ENCODE measurements at regions not wholly inside any gene's neighbourhood (a gene's known extent, or its start where the extent isn't known, plus 50 kb on each side); places are given as distances from the start of the nearest gene placed in this dataset.
"Not testable (repeated sequence)": the region's sequence is repeated elsewhere in the genome, so short reads cannot be mapped to it uniquely, and the experiment has no call there.

DNA sequence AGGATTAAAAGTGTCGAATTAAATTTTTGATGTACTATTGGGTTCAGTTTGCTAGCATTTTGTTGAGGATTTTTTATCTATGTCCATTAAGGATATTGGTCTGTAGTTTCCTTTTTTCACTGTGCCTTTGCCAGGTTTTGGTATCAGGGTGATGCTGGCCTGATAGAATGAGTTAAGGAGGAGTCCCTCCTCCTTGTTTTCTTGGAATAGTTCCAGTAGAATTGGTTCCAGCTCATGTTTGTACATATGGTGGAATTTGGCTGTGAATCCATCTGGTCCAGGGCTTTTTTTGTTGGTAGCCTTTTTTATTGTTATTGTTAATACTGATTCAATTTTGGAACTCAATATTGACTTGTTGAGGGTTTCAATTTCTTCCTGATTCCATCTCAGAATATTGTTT lies 141.8 kb downstream of the SIM1 start:
- no peak overlapping the region for H3K27ac ChIP-seq
- H3K4me3 ChIP-seq: no peak overlapping the region
- 20 to 100% (median 73%) methylated on average over 1 of the region's 1 CpG; no CpG with 5 or more reads in 4 of the 10 experiments for WGBS, 10 experiments
- in situ Hi-C loops (cut with MboI; ENCODE audit: low pct_unique_long_range_greater_than_20kb in 2 of 9, low sequenced_read_pairs in 9 of 9, unreplicated experiment in 9 of 9): no loop called here
- no peaks in the 10 kb centered on the region for H3K4me1 ChIP-seq (replicated peaks in 1 of 2)
- no peak for ATAC-seq (replicated peaks in 6 of 8)

DNA sequence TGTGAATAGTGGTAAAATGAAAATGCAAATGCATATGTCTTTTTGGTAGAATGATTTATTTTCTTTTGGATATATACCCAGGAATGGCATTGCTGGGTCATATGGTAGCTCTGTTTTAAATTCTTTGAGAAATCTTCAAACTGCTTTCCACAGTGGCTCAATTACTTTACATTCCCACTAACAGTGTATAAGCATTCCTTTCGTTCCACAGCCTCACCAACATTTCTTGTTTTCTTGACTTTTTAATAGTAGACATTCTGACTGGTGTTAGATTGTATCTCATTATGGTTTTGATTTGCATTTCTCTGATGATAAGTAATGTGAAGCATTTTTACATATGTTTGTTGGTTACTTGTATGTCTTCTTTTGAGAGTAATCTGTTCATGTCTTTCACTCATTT lies 144.0 kb downstream of the SIM1 start:
- H3K27ac ChIP-seq: no peak overlapping the region
- WGBS, 10 experiments: 40 to 100% (median 75%) methylated on average over 1 of the region's 1 CpG; no CpG with 5 or more reads in 1 of the 10 experiments
- in situ Hi-C loops (cut with MboI; ENCODE audit: low pct_unique_long_range_greater_than_20kb in 2 of 9, low sequenced_read_pairs in 9 of 9, unreplicated experiment in 9 of 9): no loop called here
- H3K4me1 ChIP-seq (replicated peaks in 1 of 2): no peaks in the 10 kb centered on the region
- no peak overlapping the region for H3K4me3 ChIP-seq
- ATAC-seq (replicated peaks in 6 of 8): no peak

DNA sequence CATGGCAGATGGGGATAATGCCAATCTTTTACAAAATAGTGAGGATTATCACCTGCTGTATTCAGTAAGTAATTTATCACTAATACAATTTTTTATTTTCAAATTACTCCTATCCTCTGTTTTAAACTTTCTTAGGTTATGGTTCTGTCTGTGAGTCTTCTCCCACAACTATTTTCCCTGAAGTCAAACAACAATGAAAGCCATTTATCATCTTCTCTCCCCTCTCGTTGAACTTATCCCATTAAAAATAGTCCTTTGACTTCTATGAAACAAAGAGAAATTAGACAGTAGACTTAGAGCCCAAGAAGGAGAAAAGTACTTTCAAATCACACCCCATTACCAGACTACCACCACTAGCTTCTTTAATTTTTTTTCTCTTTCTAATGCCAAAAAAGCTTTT lies 147.7 kb downstream of the SIM1 start:
- no peak for ATAC-seq (replicated peaks in 6 of 8)
- 0 to 78% (median 38%) methylated on average over 1 of the region's 1 CpG; no CpG with 5 or more reads in 3 of the 10 experiments for WGBS, 10 experiments

DNA sequence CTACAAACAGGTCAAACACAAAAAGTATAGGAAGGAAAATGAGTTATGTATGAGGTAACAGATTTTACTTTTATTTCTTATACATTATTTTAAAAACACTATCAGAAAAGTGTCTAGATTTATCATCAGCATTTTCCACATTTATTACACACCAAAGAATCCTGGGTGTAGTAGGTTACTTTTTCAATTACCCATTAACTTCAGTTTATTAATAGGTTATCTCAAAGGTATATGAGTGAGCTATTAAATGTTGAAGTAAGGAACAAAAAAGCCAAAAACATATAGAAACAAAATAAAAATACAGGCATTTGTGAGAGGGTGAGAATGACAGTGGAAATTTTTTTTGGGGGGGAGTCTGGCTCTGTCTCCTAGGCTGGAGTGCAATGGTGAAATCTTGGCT lies 150.5 kb downstream of the SIM1 start:
- no peak for ATAC-seq (replicated peaks in 6 of 8)
- Histone ChIP-seq H3K4me1 (replicated peaks in 1 of 2) (no peaks in the 10 kb centered on the region), H3K4me3 (no peak overlapping the region), H3K27ac (no peak overlapping the region)
- in situ Hi-C loops (cut with MboI; ENCODE audit: low pct_unique_long_range_greater_than_20kb in 2 of 9, low sequenced_read_pairs in 9 of 9, unreplicated experiment in 9 of 9): no loop called here

More for the DNA sequence above, 147.7 kb downstream of the SIM1 start:
- Histone ChIP-seq H3K4me3 (no peak overlapping the region), H3K27ac (no peak overlapping the region), H3K4me1 (replicated peaks in 1 of 2) (no peaks in the 10 kb centered on the region)
- in situ Hi-C loops (cut with MboI; ENCODE audit: low pct_unique_long_range_greater_than_20kb in 2 of 9, low sequenced_read_pairs in 9 of 9, unreplicated experiment in 9 of 9): no loop called here

DNA sequence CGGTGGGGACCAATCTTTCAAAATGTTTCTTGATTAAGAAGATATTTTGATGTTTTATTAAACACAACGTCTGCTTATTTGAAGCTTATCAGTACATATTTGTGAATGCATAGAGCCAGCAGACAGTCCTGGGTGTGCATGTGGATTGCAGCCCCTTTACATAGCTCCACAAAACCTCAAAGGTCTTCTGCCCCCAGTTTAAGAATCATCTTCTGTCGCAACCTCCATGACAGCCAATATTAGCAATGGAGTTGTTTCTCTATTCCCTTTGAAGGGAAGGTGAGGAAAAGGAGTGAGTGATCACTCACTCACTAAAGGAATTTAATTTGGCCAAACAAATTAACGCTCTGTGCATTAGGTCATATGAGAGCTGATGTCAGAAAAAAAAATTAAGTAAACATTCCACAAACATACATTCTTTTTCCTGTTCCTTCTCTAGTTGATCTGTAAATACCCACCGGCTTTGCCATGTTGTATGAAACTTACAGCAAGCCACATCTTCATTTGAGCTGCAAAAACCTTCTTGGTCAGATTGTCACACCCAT lies 152.9 kb downstream of the SIM1 start:
- no peak for ATAC-seq (replicated peaks in 6 of 8)
- Histone ChIP-seq H3K27ac (no peak overlapping the region), H3K4me3 (no peak overlapping the region), H3K4me1 (replicated peaks in 1 of 2) (no peaks in the 10 kb centered on the region)
- in situ Hi-C loops (cut with MboI; ENCODE audit: low pct_unique_long_range_greater_than_20kb in 2 of 9, low sequenced_read_pairs in 9 of 9, unreplicated experiment in 9 of 9): no loop called here
- 27 to 89% (median 74%) methylated on average over 2 to 5 of the region's 5 CpGs for WGBS, 10 experiments

DNA sequence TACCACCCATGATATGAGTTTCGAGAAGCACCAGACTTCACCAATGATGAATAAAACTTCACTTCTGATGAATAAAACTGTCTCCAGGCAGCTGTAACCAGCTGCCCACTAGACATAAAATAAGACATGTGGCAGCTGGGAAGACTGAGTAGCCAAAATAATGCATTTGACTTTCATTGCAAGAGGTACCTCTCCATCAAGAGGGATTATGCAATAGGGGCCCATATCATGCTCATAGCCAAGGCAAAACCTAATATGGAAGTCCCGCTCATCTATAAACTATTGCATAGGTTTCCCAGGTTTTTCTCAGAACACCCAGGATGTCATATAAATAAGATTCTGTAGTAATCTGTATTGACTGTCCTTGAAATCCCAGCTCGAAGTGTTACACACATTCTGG lies 155.5 kb downstream of the SIM1 start:
- H3K27ac ChIP-seq: no peak overlapping the region
- ATAC-seq (replicated peaks in 6 of 8): no peak
- no peaks in the 10 kb centered on the region for H3K4me1 ChIP-seq (replicated peaks in 1 of 2)
- 75 to 96% (median 91%) methylated on average over 1 to 3 of the region's 3 CpGs for WGBS, 10 experiments
- in situ Hi-C loops (cut with MboI; ENCODE audit: low pct_unique_long_range_greater_than_20kb in 2 of 9, low sequenced_read_pairs in 9 of 9, unreplicated experiment in 9 of 9): no loop called here
- no peak overlapping the region for H3K4me3 ChIP-seq

DNA sequence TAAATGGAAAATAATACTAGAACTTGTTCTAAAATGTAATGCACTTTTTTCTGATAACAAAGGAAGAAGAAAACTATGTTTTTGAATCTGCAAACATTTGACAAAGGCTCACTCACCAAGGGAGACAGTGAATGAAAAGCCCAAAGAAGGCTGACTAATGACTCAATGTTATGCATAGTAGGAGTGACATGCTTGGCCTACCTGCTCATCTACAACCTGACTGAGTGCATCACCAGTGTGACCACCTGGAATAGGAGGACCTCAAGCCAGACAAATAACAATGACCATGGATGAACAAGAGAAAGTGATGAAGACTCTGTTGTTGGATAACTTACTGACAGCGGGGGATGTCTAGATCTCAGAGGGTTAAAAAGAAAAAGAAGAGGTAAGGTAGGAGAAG lies 157.2 kb downstream of the SIM1 start:
- no peak overlapping the region for H3K4me3 ChIP-seq
- 71 to 100% (median 100%) methylated on average over 1 of the region's 1 CpG; no CpG with 5 or more reads in 4 of the 10 experiments for WGBS, 10 experiments
- in situ Hi-C loops (cut with MboI; ENCODE audit: low pct_unique_long_range_greater_than_20kb in 2 of 9, low sequenced_read_pairs in 9 of 9, unreplicated experiment in 9 of 9): no loop called here
- no peaks in the 10 kb centered on the region for H3K4me1 ChIP-seq (replicated peaks in 1 of 2)
- H3K27ac ChIP-seq: no peak overlapping the region
- no peak for ATAC-seq (replicated peaks in 6 of 8)

DNA sequence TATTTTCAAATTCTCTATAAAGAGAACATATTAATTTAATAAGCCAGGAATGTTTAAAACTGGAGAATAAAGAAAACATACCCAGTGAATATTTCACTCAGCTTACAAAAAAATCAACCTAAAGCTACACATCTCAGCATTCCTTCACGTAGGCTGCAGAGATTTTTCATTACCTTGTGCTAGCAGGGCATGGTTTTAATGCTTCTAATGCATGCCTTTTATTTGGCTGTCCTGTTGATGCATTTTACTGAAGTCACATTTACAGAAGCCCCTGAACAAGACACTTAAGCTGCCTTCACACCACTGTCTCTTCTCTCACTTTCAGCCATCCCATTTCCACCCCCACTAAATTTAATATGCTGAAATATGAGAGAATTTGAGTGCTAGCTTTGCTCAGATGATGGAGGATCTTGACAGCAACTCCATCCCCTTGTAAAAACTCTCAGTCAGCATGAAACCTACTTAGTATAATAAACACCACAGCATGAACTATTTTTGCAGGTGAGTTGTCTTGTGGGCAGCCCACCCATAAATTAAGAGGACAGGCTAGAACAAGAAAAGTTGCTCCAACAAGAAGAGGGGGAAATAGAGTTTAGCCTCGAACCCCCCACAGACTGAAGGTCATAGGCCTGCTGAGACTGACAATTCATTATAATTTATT lies 159.4 kb downstream of the SIM1 start:
- no peak for ATAC-seq (replicated peaks in 6 of 8)
- Histone ChIP-seq H3K4me1 (replicated peaks in 1 of 2) (no peaks in the 10 kb centered on the region), H3K4me3 (no peak overlapping the region), H3K27ac (no peak overlapping the region)
- in situ Hi-C loops (cut with MboI; ENCODE audit: low pct_unique_long_range_greater_than_20kb in 2 of 9, low sequenced_read_pairs in 9 of 9, unreplicated experiment in 9 of 9): no loop called here
- 20 to 100% (median 67%) methylated on average over 1 to 2 of the region's 2 CpGs; no CpG with 5 or more reads in 4 of the 10 experiments for WGBS, 10 experiments

DNA sequence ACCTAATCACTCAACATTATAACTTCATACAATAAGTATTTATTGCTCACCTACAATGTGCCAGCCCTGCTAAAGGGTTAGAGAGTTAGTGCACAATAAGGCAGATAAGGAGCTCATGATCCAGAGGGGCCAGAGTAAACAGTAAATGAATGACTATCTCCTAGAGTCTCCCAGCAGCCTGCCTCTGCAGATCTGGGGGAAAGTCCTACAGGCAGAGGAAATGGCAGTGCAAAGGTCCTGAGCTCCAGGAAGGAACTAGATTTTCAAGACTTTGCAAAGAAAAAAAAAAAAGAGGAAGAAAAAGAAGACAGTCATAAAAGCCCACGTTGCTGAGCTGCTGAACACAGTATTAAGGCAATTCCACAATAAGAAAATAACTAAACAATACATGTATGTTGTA lies 160.1 kb downstream of the SIM1 start:
- H3K4me1 ChIP-seq (replicated peaks in 1 of 2): no peaks in the 10 kb centered on the region
- H3K4me3 ChIP-seq: no peak overlapping the region
- in situ Hi-C loops (cut with MboI; ENCODE audit: low pct_unique_long_range_greater_than_20kb in 2 of 9, low sequenced_read_pairs in 9 of 9, unreplicated experiment in 9 of 9): no loop called here
- 22 to 100% (median 44%) methylated on average over 1 of the region's 1 CpG; no CpG with 5 or more reads in 2 of the 10 experiments for WGBS, 10 experiments
- no peak for ATAC-seq (replicated peaks in 6 of 8)
- H3K27ac ChIP-seq: no peak overlapping the region

DNA sequence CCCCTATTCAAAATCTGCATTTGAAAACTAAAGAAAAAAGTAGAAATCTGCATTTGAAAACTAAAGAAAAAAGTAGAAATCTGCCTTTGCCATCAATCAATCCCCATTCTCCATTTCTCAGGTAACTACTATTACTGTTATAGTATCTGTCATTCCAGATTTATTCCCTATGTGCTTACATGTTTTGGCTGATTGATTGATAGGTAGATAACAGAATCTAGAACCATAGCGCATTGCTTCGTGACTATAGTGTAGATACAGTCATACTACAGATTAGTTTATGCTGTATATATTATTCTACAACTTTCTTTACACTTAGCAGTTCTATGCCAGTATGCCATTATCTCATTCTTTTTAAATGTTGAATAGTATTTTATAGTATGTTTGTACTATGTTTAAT lies 163.0 kb downstream of the SIM1 start:
- no peaks in the 10 kb centered on the region for H3K4me1 ChIP-seq (replicated peaks in 1 of 2)
- no peak overlapping the region for H3K4me3 ChIP-seq
- ATAC-seq (replicated peaks in 6 of 8): no peak
- H3K27ac ChIP-seq: no peak overlapping the region
- 20 to 83% (median 65%) methylated on average over 1 to 2 of the region's 2 CpGs; no CpG with 5 or more reads in 4 of the 10 experiments for WGBS, 10 experiments
- in situ Hi-C loops (cut with MboI; ENCODE audit: low pct_unique_long_range_greater_than_20kb in 2 of 9, low sequenced_read_pairs in 9 of 9, unreplicated experiment in 9 of 9): no loop called here

DNA sequence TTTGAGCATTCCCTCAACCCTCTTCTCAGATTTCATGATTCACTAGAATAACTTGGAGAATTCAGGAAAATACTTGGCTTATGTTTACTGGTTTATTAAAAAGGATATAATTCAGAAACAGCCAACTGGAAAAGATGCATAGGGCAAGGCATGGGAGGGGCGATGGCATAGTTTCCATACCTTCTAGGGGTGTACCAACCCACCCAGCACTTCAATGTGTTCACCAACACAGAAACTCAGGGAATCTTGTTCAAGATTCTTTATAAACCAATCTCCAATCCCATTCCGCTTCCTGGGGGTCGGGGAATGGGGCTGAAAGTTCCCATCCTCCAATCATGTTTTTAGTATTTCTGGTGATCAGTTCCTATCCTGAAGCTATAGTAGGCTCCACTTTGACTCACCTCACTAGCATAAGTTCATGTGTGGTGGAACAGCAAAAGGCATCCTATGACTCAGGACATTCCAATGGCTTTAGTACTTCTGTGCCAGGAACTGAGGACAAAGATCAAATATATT lies 164.4 kb downstream of the SIM1 start:
- H3K4me3 ChIP-seq: no peak overlapping the region
- ATAC-seq (replicated peaks in 6 of 8): peak in 2 of 8 experiments; percentile 97
- H3K27ac ChIP-seq: no peak overlapping the region
- WGBS, 10 experiments: 20 to 100% (median 46%) methylated on average over 1 to 3 of the region's 3 CpGs; no CpG with 5 or more reads in 1 of the 10 experiments
- in situ Hi-C loops (cut with MboI; ENCODE audit: low pct_unique_long_range_greater_than_20kb in 2 of 9, low sequenced_read_pairs in 9 of 9, unreplicated experiment in 9 of 9): no loop called here
- no peaks in the 10 kb centered on the region for H3K4me1 ChIP-seq (replicated peaks in 1 of 2)

DNA sequence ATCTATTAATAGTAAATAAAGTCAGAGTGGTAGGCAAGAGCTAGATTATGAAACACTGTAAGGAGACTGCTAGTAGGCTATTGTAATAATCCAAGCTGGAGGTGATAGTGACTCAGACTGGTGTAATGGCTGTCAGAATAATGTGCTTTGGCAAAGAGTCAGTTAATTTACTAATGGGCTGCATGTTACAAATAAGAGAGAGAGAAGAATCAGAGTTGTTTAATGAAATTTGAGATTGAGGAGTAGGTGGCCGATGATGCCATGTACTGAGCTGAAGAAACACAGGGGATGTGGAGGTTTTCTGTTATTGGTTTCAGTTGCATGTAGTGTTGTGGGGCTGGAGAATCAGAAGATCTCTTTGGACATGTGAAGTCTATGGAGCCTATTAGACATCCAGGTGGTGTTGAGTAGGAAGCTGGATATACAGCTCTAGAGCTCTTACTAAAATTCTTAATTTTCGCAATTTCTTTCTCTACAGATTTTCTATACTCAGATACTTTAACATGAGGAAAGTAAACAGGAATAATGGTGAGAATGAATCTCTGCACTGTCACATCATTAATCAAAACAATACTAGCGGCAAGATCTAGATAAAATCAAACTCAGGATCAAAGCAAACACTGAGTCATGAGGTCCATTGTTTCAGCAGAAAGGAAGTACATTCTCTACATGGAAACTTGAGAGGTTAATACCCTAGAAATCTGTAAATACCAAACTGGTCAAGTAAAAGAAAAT lies 167.7 kb downstream of the SIM1 start:
- Histone ChIP-seq H3K27ac (no peak overlapping the region), H3K4me3 (no peak overlapping the region), H3K4me1 (replicated peaks in 1 of 2) (no peaks in the 10 kb centered on the region)
- ATAC-seq (replicated peaks in 6 of 8): peak in 5 of 8 experiments; percentile 50 to 88 (median 61)
- in situ Hi-C loops (cut with MboI; ENCODE audit: low pct_unique_long_range_greater_than_20kb in 2 of 9, low sequenced_read_pairs in 9 of 9, unreplicated experiment in 9 of 9): no loop called here
- WGBS, 10 experiments: 40 to 94% (median 69%) methylated on average over 1 to 3 of the region's 3 CpGs; no CpG with 5 or more reads in 2 of the 10 experiments

DNA sequence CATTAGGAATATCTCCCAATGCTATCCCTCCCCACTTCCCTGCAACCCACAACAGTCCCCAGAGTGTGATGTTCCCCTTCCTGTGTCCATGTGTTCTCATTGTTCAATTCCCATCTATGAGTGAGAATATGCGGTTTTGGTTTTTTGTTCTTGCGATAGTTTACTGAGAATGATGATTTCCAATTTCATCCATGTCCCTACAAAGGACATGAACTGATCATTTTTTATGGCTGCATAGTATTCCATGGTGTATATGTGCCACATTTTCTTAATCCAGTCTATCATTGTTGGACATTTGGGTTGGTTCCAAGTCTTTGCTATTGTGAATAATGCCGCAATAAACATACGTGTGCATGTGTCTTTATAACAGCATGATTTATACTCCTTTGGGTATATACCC lies 169.5 kb downstream of the SIM1 start:
- in situ Hi-C loops (cut with MboI; ENCODE audit: low pct_unique_long_range_greater_than_20kb in 2 of 9, low sequenced_read_pairs in 9 of 9, unreplicated experiment in 9 of 9); H3K27ac ChIP-seq; H3K4me1 ChIP-seq (replicated peaks in 1 of 2); H3K4me3 ChIP-seq; ATAC-seq (replicated peaks in 6 of 8): not testable (repeated sequence)
- 83 to 100% methylated on average over 1 to 2 of the region's 4 CpGs; no CpG with 5 or more reads in 8 of the 10 experiments for WGBS, 10 experiments
